MM.1S (cell line): ENCODE measurements at regions not wholly inside any gene's neighbourhood (a gene's known extent, or its start where the extent isn't known, plus 50 kb on each side); places are given as distances from the start of the nearest gene placed in this dataset.

Experiments
- DNase-seq: peaks from one replicate; pipeline ENCODE4 v3.0.0-alpha.2; 2015
- H2AFZ ChIP-seq: fragments of 300-600 bp; sonication (generic); 2 replicates; pipeline ENCODE4 v1.6.0; 2016; ENCODE audit warnings: antibody characterized with exemption, low read length
- H3F3A ChIP-seq: fragments of 300-600 bp; sonication (generic); 2 replicates; pipeline ENCODE4 v1.6.1; 2016; ENCODE audit warnings: mild to moderate bottlenecking, antibody characterized with exemption, low read length, moderate library complexity, mixed read lengths; ENCODE audit not compliant: insufficient read depth
- H3K27ac ChIP-seq: fragments of 300-600 bp; sonication (generic); 2 replicates; pipeline ENCODE4 v1.5.1; 2016; ENCODE audit warnings: mild to moderate bottlenecking, low read length
- H3K27me3 ChIP-seq: fragments of 300-600 bp; sonication (generic); replicated peaks from 2 replicates; pipeline ENCODE4 v1.6.0; 2016; ENCODE audit warnings: low read length; ENCODE audit not compliant: insufficient read depth
- H3K36me3 ChIP-seq: fragments of 300-600 bp; sonication (generic); replicated peaks from 2 replicates; pipeline ENCODE4 v1.6.1; 2016; ENCODE audit warnings: mild to moderate bottlenecking, low read length, mixed read lengths; ENCODE audit not compliant: insufficient read depth
- H3K4me1 ChIP-seq: fragments of 300-600 bp; sonication (generic); 2 replicates; pipeline ENCODE4 v1.6.1; 2016; ENCODE audit warnings: low read length, mixed read lengths
- H3K4me2 ChIP-seq: fragments of 300-600 bp; sonication (generic); 2 replicates; pipeline ENCODE4 v1.6.0; 2016; ENCODE audit warnings: low read depth, low read length
- H3K4me3 ChIP-seq: fragments of 300-600 bp; sonication (generic); 2 replicates; pipeline ENCODE4 v1.5.1; 2016; ENCODE audit warnings: low read length, mixed read lengths
- H3K79me2 ChIP-seq: fragments of 300-600 bp; sonication (generic); 2 replicates; pipeline ENCODE4 v1.6.1; 2016; ENCODE audit warnings: mixed run types, low read length, mixed read lengths
- H3K9ac ChIP-seq: fragments of 300-600 bp; sonication (generic); 2 replicates; pipeline ENCODE4 v1.6.1; 2016; ENCODE audit warnings: low read length, mixed read lengths
- H3K9me2 ChIP-seq: fragments of 300-600 bp; sonication (generic); replicated peaks from 2 replicates; pipeline ENCODE4 v1.6.1; 2016; ENCODE audit warnings: mild to moderate bottlenecking, low read length, mixed read lengths; ENCODE audit not compliant: insufficient read depth
- H3K9me3 ChIP-seq: fragments of 300-600 bp; sonication (generic); replicated peaks from 2 replicates; pipeline ENCODE4 v1.6.1; 2016; ENCODE audit warnings: mild to moderate bottlenecking, low read length, mixed read lengths; ENCODE audit not compliant: insufficient read depth
- H4K20me1 ChIP-seq: fragments of 300-600 bp; sonication (generic); 2 replicates; pipeline ENCODE4 v1.6.1; 2016; ENCODE audit warnings: mild to moderate bottlenecking, low read length, moderate library complexity, mixed read lengths; ENCODE audit not compliant: insufficient read depth
- EZH2 ChIP-seq: fragments of 300-600 bp; sonication (generic); optimal IDR thresholded peaks from 2 replicates; pipeline ENCODE3; 2017; ENCODE audit warnings: low read depth, mild to moderate bottlenecking, antibody characterized with exemption, low read length, mixed read lengths
- EZH2phosphoT487 ChIP-seq: fragments of 300-600 bp; sonication (generic); IDR thresholded peaks from 2 replicates; pipeline ENCODE4 v1.6.1; 2018; ENCODE audit warnings: antibody characterized with exemption, low read length
- TF ChIP-seq, protein P1 (sequence below): fragments of 300-600 bp; sonication (generic); IDR thresholded peaks from 2 replicates; pipeline ENCODE4 v1.5.1; 2016; ENCODE audit warnings: antibody characterized with exemption, low read length, mixed read lengths

DNA sequence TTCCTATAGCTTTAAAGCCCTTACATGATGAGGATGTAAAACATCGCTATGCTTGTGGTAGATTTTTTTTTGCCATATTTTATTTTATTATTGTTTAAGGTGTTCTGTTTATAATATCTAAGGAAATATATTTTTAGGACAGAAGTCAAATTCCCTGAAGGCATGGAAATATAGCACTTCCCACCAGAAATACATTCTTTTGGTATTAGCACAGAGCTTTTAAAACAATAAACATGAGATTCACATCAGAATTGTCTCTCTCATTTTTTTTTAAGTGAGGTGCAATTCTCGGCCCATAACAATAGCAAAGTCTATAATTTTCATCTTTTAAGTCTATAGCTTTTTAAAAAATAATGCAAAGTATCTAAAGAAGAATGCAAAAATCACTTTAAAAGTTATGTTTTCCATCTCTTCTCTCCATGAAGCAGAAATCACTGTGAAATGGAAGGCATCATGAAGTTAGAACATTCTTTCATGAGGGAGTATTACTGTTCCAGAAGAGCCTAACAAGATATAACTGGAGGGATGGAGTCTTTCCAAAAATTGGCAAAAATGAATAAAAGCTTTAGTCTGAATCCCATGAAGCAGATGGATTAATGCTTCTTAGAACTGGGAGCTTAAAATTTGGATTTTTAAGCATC, 283.6 kb upstream of the TRIB2 start:
- Histone ChIP-seq H3K9me3 (no peaks in the 10 kb centered on the region), H3K9me2 (no peaks in the 10 kb centered on the region), H3K27ac (no peak overlapping the region), H4K20me1 (no peaks in the 10 kb centered on the region), H3K4me3 (no peak overlapping the region), H2AFZ (no peak overlapping the region), H3K4me2 (no peak overlapping the region), H3K27me3 (no peaks in the 10 kb centered on the region), H3K36me3 (no peaks in the 10 kb centered on the region), H3K4me1 (peaks cover 4% of the 10 kb centered on the region; the same call in 1 of the 2 replicates), H3F3A (peaks cover 7% of the 10 kb centered on the region), H3K79me2 (no peaks in the 10 kb centered on the region), H3K9ac (no peak overlapping the region)
- DNase-seq, result no peak
- no peak for TF ChIP-seq EZH2phosphoT487
- TF ChIP-seq, protein P1, sequence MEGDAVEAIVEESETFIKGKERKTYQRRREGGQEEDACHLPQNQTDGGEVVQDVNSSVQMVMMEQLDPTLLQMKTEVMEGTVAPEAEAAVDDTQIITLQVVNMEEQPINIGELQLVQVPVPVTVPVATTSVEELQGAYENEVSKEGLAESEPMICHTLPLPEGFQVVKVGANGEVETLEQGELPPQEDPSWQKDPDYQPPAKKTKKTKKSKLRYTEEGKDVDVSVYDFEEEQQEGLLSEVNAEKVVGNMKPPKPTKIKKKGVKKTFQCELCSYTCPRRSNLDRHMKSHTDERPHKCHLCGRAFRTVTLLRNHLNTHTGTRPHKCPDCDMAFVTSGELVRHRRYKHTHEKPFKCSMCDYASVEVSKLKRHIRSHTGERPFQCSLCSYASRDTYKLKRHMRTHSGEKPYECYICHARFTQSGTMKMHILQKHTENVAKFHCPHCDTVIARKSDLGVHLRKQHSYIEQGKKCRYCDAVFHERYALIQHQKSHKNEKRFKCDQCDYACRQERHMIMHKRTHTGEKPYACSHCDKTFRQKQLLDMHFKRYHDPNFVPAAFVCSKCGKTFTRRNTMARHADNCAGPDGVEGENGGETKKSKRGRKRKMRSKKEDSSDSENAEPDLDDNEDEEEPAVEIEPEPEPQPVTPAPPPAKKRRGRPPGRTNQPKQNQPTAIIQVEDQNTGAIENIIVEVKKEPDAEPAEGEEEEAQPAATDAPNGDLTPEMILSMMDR, result no peak
- TF ChIP-seq EZH2, result no peak

DNA sequence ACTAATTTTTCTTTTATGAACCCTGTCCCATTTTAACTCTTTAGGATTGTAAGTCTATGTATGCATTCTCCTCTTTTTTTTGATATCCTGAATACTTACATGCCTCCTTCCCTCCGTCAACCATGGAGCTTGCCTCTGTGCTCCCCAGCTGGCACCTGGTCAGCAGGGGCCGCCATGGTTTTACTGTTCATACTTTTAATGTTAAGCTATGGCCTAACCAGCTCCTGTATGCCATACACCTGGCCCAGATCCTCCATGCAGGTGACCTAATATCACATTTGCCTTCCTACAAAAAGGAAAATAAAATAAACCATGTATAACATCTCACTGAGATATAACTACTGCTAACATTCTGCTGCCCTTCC, 283.1 kb upstream of the TRIB2 start:
- no peaks in the 10 kb centered on the region for H3K9me2 ChIP-seq
- no peak overlapping the region for H2AFZ ChIP-seq
- TF ChIP-seq EZH2phosphoT487, result no peak
- TF ChIP-seq, protein P1, result peak; percentile 18
- no peaks in the 10 kb centered on the region for H3K9me3 ChIP-seq
- peaks cover 4% of the 10 kb centered on the region; the same call in 1 of the 2 replicates for H3K4me1 ChIP-seq
- H3F3A ChIP-seq, result peaks cover 7% of the 10 kb centered on the region
- no peak overlapping the region for H3K27ac ChIP-seq
- H3K4me3 ChIP-seq, result no peak overlapping the region
- H3K4me2 ChIP-seq, result no peak overlapping the region
- H3K36me3 ChIP-seq, result no peaks in the 10 kb centered on the region
- no peak for DNase-seq
- no peak overlapping the region for H3K9ac ChIP-seq
- H4K20me1 ChIP-seq, result no peaks in the 10 kb centered on the region
- no peaks in the 10 kb centered on the region for H3K79me2 ChIP-seq
- H3K27me3 ChIP-seq, result no peaks in the 10 kb centered on the region

DNA sequence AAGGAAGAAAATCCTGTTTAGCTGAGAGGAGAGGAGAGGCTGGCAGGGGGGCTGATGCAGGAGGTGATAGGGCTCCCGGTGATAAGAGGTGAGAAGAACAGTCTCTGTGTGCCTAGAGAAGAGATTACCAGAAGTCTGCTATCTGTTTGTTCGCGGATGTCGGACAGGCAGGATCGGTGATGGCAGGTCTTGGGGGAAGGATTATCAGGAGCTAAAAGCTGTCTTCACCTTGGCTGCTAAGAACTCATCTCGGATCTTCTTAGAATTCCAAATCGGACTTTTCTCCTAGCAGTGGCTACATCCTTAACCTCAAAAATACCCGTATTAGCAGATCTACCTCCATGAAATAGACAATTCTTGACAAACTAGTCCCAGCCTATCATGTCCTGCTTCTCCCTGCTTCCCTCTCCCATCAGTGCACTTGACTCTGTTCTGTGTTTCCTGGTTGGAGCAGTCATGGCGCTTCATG, 282.1 kb upstream of the TRIB2 start:
- TF ChIP-seq, protein P1, result no peak
- TF ChIP-seq EZH2phosphoT487 (no peak), EZH2 (no peak)
- Histone ChIP-seq H3K9me2 (no peaks in the 10 kb centered on the region), H2AFZ (no peak overlapping the region), H3K4me2 (no peak overlapping the region), H3K27me3 (no peaks in the 10 kb centered on the region), H4K20me1 (no peaks in the 10 kb centered on the region), H3K4me1 (peaks cover 4% of the 10 kb centered on the region; the same call in 1 of the 2 replicates), H3K79me2 (no peaks in the 10 kb centered on the region), H3F3A (peaks cover 7% of the 10 kb centered on the region), H3K9ac (no peak overlapping the region), H3K36me3 (no peaks in the 10 kb centered on the region), H3K27ac (no peak overlapping the region), H3K4me3 (no peak overlapping the region), H3K9me3 (no peaks in the 10 kb centered on the region)
- no peak for DNase-seq
